GM21737 (cell line): ENCODE measurements at regions not wholly inside any gene's neighbourhood (a gene's known extent, or its start where the extent isn't known, plus 50 kb on each side); places are given as distances from the start of the nearest gene placed in this dataset.
"Not testable (repeated sequence)": the region's sequence is repeated elsewhere in the genome, so short reads cannot be mapped to it uniquely, and the experiment has no call there.

Experiments
- ATAC-seq: cut with Tn5 transposase; IDR thresholded peaks from one replicate; pipeline ENCODE4 v1.9.1; 2021; ENCODE audit warnings: mild to moderate bottlenecking, moderate library complexity; ENCODE audit not compliant: unreplicated experiment

DNA sequence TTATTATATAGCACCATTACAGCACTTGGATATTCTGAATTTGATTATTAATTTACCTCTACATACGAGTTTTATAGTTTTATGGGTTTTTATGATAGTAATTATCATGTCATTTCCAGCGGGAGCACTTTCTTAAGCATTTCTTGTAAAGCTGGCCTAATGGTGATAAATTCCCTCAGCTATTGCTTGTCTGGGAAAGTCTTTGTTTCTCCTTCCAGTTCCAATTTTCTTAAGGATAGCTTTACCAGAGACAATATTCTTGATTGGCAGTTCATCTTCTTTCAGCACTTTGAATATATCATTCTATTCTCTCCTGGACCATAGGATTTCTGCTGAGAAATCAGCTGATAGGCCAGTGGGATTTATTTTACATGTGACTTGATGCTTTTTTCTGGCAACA, 505.4 kb downstream of the TMEM232 start:
- no peak for ATAC-seq

DNA sequence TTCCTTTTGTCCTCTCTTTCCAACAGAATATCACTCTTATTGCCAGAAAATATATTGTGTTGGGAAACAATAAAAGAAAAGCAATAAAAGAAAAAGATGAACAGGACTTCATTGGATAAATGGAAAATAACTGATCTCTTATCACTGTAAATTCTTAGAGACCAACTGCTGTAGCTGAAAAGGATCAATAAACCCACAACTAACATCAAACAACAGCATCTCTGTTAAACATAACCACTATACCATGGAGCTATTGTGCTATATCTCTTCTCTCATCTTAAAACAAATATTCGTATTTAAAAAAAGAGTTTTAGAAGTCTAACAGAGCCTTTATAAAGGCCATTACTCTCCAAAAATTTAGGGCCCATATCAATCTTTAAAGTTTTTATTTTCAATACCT, 502.4 kb downstream of the TMEM232 start:
- no peak for ATAC-seq

DNA sequence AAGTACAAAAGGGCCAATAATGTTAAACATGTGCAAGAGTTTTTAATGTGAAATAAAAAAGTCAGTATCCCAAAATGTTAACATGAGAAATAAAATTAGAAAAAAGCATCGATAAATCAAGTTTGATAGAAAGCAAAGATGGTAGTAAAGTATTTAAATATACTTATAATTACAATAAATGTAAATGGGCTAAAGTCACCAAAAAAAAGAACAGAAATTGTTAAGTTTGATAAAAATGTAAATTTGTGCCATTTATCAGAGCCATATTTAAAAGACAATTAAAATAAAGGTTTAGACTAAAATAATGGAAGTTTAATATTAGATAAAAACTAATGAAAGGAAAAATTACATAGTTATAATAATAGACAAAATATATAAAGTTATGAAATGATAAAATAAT, 500.5 kb downstream of the TMEM232 start:
- no peak for ATAC-seq

DNA sequence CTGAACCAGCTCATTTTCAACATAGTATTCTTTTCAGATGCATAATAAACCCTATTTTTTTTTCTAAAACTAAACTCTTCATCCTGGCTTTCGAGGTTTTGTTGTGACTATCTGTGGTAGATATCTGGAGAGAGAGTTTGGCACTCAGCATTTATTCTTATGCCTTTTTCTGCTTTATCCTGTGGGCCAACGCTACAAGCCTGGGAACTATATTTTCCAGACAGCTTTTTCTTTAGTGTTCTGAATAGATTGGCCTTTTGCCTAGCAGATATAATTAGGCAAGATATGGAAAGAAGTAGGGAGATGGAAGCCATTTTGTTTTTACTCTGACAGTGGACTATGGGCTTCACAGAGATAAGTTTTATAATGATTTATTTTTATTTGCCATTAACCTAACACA, 486.7 kb downstream of the TMEM232 start:
- ATAC-seq = no peak

DNA sequence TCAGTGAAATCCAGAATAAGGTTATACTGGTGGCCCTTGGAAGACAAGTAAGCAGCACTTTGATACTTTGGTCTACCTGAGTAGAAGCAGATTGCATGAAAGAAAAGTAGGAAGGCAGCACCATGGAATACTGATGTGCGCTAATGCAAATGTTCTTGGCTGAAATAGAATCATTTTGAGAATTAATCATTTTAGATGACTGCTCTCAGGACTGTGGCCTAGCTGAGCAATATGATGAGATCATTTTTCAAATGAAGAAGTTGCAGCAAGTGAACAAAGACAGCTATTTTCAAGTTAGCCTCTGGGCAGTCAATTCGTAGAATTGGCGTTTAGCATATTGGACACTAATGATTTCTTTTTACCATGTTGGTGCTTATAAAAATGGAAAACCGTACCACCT, 483.5 kb downstream of the TMEM232 start:
- no peak for ATAC-seq

DNA sequence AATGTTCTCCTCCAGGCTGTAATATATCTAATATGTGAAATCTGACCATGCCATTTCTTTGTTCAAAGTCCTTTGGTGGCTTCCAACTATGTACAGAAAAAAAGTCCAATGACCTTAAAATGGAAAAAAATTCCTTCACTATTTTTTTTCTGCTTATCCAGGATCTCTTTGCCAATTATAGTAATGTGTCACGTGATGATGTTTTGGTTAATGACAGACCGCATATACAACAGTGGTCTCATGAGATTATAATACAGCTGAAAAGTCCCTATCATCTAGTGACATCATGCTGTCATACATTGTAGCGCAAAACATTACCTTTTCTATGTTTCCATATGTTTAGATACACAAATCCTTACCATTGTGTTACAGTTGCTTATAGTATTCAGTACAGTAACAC, 477.6 kb downstream of the TMEM232 start:
- ATAC-seq = no peak

DNA sequence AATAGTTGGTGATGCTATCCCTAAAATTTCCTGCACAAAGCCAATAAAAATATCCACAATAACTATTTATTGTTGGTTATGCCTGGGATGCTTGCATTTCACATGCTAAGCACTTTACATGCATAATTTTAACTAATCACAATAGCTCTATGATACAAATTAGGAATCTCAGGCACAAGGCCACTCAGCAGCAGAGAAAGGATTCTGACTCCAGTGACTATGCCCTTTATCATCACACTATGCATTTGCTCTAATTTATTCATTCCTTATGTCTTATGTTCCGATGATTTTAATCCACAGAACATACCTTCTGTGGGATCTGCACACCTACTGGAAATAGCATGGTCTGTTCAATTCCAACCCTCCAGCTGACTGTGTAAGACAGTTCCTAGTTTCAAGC, 476.1 kb downstream of the TMEM232 start:
- ATAC-seq = no peak

DNA sequence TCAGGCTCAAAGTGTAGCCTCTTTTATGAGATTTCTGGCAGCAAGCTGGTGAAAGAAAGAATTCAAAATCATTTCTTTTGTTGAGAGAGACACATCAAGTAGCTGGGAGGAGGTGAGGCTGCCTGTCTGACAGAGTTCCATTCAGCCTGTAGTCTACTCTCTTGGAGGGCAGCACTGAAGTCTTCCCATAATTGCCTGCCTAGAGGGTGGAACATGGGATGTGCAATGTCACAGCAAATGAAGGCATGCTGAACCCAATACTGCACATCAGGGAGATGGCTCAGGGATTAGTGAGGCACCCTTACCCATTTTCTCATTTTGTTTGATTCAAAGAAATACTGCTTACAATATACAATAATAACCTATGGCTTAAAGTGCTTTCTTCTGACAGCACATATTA, 475.7 kb downstream of the TMEM232 start:
- ATAC-seq = no peak

DNA sequence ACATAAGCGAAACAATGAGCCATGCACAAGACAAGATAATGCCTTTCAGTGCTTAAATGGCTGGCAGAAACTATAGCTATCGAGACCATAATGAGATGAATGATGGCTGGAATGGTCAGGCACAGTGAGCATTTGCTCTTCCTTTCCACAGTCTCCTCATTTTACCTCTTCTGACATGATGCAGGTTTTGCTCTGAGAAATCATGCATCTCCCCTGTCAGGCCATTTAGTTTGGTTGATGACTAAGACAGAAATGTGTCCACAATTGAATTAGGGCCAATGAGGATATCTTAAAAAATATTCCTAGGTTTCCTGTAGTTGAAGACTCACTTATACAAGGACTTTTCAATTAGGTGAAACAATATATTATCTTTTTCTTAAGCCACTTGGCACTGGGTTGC, 475.1 kb downstream of the TMEM232 start:
- no peak for ATAC-seq

DNA sequence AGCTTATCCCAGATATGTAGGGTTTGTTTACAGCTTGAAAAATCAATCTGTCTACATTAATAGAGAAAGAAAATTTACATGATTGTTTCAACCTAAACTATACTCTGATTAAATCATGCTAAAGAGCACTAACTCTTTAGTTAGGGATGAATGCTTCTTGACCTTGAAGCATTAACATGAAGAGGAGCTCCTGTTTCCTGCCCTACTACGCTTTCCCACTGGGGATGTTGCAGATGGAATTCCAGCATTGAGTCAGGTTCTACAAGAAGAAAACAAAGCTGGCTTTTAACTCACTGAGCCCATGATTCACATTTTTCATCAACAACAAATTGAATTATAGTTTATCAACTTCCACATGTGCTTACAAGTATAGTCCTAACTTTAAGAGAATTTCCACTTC, 471.3 kb downstream of the TMEM232 start:
- ATAC-seq = no peak

DNA sequence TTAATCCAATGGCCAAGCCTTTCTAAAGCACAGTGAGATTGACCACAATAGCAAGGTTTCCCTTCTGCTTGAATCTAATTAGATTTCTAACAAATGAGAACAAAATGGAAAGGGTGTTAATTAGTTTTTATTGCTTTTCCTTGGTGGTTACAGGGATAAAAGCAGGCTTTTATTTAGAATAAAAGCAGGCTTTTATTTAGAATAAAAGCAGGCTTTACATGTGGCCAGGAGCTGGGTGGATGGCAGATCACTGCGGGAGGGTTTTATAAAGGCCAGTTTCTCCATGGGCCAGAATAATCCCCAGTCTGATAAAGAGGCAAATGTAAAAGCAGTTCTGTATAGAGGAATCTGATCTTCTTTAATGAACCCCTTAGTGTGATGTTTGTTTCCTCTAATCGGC, 470.2 kb downstream of the TMEM232 start:
- no peak for ATAC-seq

DNA sequence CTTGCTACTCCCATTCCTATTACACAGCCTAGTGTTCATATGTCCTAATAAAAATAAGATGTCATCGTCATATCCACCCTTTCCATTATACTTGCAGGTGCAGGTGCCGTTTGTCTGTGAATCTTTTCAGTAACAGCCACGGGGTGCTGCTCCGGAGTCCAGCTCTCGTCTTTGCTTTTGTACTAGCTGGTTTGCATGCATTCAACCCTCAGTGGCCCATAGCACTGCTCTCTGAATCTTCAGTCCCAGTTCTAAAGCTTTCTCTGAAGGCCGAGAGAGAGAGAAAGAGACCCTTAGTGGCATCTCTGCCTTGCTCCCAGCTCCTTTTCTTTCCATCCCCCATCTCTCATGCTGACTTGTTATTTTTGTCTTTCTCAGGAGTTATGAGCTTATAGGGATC, 468.5 kb downstream of the TMEM232 start:
- no peak for ATAC-seq

DNA sequence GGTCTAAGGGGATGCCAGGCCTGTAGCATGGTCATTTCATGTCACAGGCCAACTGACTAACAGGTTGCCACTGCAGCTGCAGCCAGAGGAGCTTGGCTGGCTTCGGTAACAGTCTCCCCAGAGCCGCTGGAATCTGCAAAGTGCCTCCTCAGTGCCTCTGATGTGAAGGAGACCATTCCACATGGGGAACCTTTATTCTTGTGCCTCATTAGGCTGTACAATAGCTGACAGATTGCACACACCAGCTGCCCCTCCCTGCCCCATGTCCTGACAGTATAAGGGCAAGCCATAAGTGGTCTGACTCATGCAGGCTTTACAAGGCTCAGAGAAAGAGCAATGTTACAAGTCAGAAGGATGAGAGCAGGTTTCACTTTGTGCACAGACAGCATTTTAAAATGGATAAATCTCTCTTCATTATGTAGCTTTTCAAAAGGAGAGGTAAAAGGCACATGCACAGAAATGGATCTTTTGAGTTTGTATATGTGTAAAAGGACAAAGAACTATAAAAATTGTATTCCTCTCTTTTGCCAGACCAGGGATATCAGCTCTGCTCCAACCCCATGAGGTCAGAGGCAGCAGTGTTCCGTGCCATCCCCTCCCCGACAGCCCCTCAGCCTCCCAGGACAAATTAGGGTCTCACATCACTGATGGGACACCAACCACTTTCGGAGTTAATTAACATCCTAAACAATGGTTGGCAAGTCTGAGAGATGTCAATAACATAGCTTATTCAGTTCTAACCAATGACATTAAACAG, 467.8 kb downstream of the TMEM232 start:
- ATAC-seq = no peak

DNA sequence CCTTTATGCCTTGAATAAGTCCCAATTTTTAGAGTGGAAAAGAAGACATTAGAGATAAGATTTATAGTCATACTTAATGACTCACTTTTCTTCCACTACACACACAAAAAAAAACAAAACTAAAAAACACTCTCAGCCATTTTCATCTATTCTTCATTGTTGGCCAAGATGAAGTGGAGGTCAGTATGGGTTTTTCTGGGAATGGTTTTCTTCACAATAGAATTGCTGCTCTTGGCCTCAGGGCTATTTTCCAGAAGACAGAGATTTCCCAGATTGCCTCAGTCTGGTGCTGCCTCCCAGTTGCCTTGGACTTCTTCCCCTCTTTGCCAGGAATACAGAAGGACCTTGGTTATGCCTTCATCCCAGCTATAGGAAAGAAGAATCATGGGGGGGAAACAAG, 463.7 kb downstream of the TMEM232 start:
- no peak for ATAC-seq

DNA sequence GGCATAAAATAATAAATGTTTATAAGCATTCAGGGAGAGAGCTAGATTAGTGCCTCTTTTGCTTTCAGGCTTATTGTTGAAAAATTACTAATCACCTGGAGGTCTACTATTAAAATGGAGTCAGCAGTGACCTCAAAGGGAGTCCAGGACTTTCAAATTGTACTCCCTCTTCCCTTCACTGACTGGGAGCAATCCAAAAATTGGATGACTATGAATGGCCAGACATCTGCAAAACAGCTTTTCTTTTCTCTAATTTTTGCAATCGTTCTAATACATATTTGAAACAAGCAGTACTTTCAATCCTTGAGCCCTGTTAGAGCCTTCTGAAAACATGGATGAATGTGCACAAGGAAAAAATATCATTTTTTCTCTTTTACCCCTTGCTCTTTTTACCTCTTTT, 461.8 kb downstream of the TMEM232 start:
- ATAC-seq = no peak

DNA sequence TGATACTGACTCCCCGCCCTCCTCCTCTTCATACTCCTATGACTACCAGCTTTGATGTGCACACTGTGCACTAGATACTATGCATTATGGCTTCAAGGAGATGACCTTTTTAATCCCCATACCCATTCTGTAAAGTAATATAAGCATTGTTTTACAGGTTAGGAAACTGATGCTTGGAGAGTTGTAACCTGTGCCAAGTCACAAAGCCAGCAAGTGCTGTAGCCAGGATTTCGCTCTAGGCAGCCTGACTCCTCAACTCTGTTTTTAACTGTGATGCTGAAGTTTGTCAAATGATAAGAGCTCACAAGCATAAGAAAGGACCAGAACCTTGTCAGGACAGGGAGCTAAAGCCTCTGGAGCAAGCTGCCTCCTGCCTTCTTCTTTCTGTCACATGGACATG, 461.3 kb downstream of the TMEM232 start:
- no peak for ATAC-seq

DNA sequence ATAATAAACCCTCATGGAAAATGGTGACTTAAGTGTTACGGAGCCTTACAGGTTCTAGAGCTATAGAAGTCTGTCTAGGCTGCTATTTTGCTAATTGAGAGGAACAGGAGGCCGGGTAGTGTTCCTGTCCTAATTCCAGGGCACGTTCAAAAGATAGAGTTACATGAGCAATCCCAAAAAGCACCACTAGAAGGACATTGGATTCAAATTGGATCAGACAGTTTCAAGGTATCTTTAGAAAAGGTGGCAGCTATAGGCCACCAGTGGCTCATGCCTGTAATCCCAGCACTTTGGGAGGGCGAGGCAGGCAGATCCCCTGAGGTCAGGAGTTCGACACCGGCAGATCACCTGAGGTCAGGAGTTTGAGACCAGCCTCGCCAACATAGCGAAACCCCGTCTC, 458.8 kb downstream of the TMEM232 start:
- ATAC-seq = no peak

DNA sequence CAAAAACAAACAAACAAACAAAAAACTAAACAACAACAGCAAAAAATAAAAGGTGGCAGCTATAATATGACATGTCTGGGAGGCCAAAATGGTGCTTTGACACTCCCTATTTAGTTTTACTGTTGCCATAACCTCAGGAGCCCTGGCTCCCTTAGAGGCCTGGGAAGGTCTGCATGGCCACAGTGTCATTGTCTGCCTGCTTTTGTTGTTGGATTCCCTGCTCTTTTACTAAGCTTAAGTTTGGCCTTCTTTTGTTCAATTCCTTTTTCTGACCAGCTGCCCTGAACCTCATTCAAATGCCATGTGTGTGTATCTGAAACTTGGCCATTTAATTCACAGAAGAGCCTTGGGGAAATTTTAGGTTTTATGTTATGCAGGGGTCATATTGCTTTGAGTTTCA, 458.2 kb downstream of the TMEM232 start:
- no peak for ATAC-seq

DNA sequence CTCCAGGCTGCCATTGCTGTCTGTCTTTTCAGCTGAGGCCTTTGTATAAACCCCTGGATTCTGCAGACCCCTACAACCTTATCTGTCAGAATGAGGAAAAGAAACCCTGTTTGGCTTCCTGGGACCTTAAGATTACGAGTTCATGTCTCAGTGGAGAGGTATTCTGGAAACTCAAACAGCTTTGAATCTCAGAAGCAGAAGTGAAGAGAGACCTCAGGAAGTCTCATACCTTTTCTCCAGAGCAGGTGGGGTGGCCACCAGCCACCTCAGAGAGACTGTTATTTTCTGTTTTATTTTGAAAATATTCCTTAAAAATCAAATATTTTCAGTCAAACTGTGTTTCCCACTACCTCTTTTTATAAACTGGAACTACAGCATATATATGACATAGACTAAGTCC, 457.5 kb downstream of the TMEM232 start:
- no peak for ATAC-seq

DNA sequence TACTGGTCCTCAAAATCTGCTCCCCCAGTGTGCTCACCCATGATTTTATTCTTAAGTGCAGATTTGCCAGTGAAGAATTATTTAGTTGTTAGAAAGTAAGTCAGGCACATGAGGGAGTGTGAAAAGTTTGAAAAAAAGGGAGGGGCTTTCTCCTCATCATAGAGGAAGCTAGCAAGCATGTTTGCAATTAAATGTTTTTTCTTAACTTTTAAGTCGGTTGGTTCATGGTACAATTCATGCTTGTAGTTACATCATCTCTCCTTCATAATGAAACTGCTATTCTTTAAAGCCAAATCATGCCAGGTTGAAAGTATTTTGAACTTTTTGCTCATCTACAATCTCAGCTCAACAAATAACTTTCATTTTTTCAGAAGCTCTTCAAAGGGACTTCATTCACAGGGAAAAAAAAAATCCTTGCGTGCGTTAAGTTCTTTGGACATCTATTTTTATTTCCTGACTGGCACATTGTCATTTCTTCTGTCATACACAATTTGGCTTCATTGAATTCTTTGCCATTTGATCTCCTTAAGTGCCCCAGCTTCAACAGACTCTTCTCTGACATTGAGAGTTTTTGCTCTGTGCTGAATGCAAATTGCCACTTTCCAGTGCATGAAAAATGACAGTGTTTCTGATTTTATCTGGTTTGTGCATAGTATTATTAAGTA, 456.9 kb downstream of the TMEM232 start:
- no peak for ATAC-seq

DNA sequence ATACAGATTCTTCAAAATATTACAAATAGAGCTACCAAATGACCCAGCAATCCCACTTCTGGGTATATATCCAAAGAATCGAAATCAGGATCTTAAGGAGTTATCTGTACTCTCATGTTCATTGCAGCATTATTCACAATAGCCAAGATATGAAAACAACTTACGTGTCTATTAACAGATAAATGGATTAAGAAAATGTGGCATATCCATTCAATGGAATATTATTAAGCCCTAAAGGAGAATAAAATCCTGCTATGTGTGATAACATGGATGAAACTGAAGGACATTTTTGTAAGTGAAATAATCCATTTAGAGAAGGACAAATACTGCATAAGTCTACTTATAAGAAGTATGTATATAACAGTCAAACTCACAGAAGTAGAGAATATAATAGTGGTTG, 450.6 kb downstream of the TMEM232 start:
- no peak for ATAC-seq

DNA sequence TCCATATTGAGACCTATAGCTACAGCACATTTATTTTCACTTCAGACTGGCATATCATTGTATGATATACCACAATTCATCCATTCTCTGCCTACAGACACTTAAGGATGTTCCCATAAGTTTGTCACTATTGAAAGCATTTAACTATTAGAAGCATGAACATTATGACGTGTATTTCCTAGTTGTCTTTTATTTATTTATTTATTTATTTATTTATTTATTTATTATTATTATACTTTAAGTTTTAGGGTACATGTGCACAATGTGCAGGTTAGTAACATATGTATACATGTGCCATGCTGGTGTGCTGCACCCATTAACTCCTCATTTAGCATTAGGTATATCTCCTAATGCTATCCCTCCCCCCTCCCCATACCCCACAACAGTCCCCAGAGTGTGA, 448.0 kb downstream of the TMEM232 start:
- not testable (repeated sequence) for ATAC-seq

DNA sequence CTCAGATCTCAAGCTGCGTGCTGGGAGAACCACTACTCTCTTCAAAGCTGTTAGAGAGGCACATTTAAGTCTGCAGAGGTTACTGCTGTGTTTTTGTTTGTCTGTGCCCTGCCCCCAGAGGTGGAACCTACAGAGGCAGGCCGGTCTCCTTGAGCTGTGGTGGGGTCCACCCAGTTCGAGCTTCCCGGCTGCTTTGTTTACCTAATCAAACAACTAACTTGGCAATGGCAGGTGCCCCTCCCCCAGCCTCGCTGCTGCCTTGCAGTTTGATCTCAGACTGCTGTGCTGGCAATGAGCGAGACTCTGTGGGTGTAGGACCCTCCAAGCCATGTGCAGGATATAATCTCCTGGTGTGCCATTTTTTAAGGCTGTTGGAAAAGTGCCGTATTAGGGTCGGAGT, 442.4 kb downstream of the TMEM232 start:
- not testable (repeated sequence) for ATAC-seq
